ENCODE measurements at regions not wholly inside any gene's neighbourhood (a gene's known extent, or its start where the extent isn't known, plus 50 kb on each side); places are given as distances from the start of the nearest gene placed in this dataset.
A peak's percentile ranks its signal among the peaks of the same experiment; 100 is the strongest.

DNA sequence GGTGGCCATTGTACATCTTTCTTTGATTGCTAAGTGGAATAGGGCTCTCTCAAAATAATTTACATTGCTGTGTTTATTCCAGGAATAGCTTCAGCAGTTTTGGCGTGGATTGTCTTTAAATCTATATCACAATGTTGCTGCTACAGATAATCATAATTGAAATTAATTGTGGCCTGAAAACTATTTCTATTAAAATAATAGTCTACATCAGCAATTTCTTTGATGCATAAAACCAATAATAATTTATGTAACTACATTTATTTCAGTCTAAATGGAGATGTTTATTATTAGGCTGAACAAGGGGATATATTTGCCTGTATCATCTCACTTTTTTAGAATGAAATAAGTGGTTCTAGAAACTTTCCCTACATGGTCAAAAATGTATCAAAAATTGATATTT is 456.0 kb upstream of the CTNND2 start:
- in situ Hi-C loops (cut with HindIII; ENCODE audit: low pct_unique_long_range_greater_than_20kb, low sequenced_read_pairs) = no loop called here

DNA sequence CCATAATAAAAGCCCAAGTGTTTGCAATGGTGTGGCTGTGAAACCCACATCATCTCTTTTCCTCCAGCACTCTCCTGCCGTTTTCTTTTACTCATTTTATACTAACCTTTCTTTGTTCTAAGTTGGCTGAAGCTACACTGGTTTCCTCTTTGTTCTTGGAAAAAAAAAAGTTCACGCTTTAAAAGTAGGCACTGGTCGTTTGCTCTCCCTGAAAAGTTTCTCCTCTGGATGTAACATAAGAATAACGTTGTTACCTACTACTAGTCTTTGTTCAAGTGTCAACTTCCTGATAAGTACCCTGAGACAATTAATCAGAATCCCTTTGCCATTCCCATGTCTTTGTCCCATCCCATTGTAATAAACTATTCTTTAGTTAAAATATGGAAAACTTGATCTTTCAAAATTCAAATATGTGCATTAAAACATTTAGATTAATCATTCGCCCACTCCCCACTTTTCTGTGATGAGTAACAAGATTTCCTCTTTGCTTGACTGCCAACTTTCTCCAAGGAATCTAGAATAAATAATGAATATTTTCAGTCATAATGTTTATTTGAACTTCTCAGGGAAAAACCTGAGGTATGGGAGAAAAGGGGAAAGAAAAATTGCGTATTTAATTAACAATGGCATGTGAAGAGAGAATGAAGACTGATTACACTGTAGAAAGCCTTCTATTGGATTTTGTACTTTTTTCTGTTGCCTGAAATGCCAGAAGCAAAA is 454.3 kb upstream of the CTNND2 start:
- DNase-seq (ENCODE audit: low read depth, low spot score) = no peak
- in situ Hi-C loops (cut with HindIII; ENCODE audit: low pct_unique_long_range_greater_than_20kb, low sequenced_read_pairs) = no loop called here

More for the DNA sequence above, 456.0 kb upstream of the CTNND2 start:
- DNase-seq (ENCODE audit: low read depth, low spot score) = no peak

DNA sequence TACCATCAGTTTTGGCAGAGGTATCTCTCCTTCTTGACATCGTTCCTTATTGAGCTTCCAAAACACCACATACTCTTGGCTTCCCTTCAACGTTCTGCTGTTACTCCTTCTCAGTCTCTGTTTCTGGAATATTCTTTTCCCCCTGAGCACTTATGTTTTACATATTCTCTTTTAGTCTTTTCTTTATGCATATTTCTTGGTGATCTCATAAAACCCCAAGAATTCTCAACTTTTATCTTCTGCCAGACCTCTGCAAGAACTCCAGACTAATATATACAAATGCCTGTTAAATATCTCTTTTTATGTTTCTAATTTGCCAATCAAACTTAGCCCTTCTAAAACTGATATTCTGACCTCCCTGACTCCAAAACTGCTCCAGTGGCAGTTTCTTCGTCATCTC is 453.4 kb upstream of the CTNND2 start:
- DNase-seq (ENCODE audit: low read depth, low spot score) = no peak
- in situ Hi-C loops (cut with HindIII; ENCODE audit: low pct_unique_long_range_greater_than_20kb, low sequenced_read_pairs) = no loop called here

DNA sequence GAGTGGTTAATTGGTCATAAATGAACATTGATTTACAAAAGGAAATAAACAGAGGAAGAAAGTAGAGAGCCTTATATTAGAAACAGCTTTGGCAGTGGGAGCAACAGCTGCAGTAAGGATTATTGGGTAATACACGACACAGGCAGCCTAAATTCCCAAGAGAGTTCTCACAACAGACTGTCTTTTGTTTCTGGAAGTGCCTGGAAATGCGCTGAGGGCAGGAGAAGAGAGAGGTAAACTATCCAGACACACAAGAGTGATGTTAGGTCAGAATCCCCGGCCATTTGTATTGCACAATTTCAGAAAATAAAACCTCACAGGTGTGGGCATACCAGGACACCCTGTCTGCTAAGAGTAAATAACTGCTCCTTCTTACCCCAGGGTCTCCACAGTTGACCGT is 450.4 kb upstream of the CTNND2 start:
- peak; percentile 52 for DNase-seq (ENCODE audit: low read depth, low spot score)

DNA sequence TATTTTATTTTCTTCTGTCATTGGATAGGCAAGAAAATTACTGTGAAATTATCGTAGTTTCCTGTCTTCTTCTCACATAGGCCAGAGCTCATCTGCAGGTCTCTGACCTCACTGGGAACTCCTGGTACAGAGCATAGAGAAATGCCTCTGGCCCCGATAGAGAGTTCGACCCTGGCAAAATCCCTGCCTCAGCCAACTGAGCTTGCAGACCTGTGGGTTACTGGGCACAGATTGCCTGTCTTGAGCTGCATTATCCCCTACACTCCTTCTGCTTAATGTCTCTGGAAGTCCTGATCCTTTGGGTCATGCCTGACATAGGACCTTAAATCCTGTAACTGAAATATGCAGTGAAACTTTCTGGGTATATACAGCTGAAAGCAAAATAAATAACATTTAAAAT is 439.3 kb upstream of the CTNND2 start:
- in situ Hi-C loops (cut with HindIII; ENCODE audit: low pct_unique_long_range_greater_than_20kb, low sequenced_read_pairs) = no loop called here
- no peak for DNase-seq (ENCODE audit: low read depth, low spot score)

More for the DNA sequence above, 450.4 kb upstream of the CTNND2 start:
- in situ Hi-C loops (cut with HindIII; ENCODE audit: low pct_unique_long_range_greater_than_20kb, low sequenced_read_pairs) = no loop called here

DNA sequence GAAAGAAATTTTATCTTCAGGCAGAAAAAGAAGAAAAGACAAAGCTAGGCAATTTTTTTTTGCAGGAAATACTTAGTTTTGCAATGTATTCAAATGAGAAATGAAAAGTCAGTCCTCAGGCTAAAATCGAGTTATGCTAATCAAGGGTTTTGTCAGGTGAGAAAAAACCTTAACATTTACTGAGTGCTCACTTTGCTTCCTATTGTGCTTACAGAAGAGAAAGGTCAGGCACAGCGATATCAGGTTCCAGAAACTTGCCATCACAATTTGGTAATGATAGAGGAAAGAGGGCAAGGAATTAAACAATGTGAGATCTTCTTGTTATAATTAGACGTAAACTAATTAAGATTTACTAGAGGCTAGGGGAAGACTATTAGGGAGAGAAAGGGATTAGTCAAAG is 431.7 kb upstream of the CTNND2 start:
- DNase-seq (ENCODE audit: low read depth, low spot score) = no peak
- in situ Hi-C loops (cut with HindIII; ENCODE audit: low pct_unique_long_range_greater_than_20kb, low sequenced_read_pairs) = no loop called here

DNA sequence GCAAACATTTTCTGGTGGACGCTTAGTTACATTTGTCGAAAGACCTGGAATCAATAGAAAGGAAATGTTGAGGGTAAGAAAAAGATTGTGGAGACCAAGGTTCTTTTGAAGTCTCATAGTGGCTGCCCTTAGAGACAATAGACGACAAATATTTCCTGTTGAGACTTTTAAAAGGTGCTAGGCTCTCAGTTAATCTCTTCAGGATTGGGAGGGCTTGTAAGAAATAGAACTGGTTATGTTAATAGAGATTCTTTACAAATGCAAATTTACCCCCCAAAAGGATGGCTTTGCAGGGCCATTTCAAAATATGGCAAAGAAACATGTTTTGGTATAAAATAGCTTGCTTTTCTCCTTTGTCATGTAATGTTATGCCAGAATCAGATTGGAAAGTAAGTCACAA is 428.2 kb upstream of the CTNND2 start:
- DNase-seq (ENCODE audit: low read depth, low spot score) = no peak
- in situ Hi-C loops (cut with HindIII; ENCODE audit: low pct_unique_long_range_greater_than_20kb, low sequenced_read_pairs) = no loop called here

DNA sequence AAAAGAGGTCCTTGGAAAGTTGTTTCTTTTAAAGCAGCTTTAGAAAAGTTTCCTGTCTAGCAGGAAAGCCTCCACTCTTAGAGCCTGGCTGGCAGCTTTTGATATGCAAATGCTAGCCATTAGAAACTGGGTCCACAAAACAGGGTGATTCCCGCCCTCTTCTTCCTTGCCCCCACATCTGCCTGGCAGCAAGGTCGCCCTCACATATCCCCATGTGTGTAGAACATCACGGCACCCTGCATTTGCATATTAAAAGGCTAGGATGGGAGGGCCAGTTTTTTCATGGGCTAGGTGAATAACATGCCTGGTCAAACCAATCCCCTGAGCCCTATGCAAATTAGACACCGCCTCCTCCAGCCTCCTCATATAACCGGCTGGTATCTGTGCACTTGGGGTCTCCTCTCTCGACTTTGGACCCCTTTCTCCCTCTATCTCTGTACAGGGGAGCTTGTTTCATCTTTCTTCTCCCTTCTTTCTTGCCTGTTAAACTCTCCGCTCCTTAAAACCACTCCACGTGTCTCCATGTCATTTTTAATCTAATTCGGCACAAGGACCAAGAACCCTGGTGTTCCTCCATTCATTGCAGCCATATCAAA is 426.8 kb upstream of the CTNND2 start:
- in situ Hi-C loops (cut with HindIII; ENCODE audit: low pct_unique_long_range_greater_than_20kb, low sequenced_read_pairs) = no loop called here
- DNase-seq (ENCODE audit: low read depth, low spot score) = no peak

DNA sequence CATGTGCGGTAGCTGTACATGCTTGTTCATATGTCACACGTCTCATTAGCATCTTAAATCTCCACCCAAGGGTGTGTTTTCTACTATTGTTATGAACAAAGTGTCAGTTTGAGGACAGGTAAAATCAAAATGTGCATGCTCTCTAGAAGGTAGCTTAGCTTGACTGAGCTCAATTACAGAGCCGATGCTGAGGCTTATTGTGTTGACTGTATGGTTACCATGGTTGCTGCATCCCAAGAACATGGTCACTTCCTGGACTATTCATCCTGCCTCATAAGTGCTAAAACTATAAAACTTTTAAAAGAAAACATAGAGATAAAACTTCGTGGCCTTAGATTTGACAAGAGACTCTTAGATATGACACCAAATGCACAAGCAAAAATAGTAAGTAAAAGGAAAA is 426.1 kb upstream of the CTNND2 start:
- DNase-seq (ENCODE audit: low read depth, low spot score) = no peak
- in situ Hi-C loops (cut with HindIII; ENCODE audit: low pct_unique_long_range_greater_than_20kb, low sequenced_read_pairs) = no loop called here

DNA sequence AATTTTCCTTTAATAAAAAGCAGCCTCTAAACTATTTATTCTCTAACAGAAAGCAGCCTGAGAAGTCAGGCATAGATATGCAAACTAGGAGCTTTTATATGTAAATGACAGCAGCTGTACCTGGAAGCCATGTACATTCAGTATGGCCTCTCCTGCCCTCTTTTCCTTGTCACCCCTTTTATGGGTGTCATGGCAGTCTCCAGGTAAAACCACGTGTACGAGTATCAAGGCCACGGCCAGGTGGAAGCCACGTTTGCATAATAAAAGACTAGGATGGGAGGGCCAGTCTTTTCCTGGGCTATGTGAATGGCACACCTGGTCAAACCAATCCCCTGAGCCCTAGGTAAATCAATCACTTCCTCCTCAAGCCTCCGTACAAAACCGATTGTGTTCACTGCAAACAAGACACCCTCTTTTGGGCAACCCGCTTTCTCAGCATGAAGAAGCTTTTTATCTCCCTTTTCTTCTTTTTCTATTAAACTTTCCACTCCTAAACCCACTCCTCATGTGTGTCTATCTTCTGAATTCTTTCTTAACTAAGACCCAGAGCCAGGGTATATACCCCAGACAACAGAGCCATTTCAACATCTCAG is 419.5 kb upstream of the CTNND2 start:
- in situ Hi-C loops (cut with HindIII; ENCODE audit: low pct_unique_long_range_greater_than_20kb, low sequenced_read_pairs) = no loop called here
- no peak for DNase-seq (ENCODE audit: low read depth, low spot score)

DNA sequence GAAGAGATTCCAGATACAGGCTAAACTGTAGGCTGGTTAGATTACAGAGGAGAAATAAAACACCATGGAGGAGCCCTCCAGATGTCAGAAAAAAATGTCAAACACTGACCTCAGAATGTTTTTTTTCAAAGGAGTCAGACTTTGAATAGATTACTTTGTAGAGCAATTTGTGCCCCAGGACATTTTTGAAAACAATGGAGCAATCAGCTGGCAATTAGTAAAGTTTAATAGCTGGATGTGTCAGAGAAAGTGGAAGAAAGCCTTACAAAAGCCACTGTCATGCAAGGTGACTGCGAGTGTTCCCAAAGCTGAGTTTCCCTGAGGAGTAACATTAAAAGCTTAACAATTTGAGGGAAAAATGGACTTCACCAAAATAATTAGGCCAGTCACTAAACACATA is 417.8 kb upstream of the CTNND2 start:
- in situ Hi-C loops (cut with HindIII; ENCODE audit: low pct_unique_long_range_greater_than_20kb, low sequenced_read_pairs) = no loop called here
- no peak for DNase-seq (ENCODE audit: low read depth, low spot score)

DNA sequence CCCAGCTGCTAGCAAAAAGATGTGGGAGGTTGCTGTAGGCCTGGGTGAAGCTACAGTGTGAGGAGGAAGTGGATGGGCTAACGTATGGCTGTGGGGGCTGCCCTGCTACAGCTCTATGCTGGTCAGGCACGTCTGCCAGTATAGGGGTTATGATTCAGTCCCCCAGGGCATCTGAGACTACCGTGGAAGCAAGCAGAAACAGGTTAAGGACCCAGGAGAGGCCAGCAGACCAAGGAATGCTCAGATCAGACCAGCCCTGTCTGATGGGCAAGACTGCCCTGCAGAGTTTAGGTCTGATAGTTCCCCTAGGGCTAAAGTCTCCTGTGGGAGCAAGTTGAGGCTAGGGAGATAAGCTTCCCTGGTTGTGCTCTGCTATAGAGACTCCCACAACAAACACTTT is 416.1 kb upstream of the CTNND2 start:
- in situ Hi-C loops (cut with HindIII; ENCODE audit: low pct_unique_long_range_greater_than_20kb, low sequenced_read_pairs) = no loop called here
- no peak for DNase-seq (ENCODE audit: low read depth, low spot score)

DNA sequence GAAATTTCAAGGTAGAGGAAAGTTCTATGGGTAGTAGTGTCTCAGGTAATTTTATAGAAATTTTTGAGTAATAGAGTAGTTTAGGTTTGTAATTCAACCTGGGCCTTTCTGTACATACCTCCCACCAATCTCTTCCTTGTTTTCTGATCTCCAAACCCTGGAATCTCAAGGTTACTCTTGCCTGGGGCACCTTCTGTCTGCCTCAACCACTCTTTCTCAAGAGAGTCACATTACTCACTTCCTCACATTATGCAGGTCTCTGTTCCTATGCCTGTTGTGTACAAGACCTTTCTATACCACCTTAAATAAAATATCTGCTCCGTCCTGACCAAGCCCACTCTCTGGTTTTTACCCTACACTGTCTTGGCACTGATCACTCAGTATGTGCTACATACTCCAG is 412.6 kb upstream of the CTNND2 start:
- no peak for DNase-seq (ENCODE audit: low read depth, low spot score)
- in situ Hi-C loops (cut with HindIII; ENCODE audit: low pct_unique_long_range_greater_than_20kb, low sequenced_read_pairs) = no loop called here

DNA sequence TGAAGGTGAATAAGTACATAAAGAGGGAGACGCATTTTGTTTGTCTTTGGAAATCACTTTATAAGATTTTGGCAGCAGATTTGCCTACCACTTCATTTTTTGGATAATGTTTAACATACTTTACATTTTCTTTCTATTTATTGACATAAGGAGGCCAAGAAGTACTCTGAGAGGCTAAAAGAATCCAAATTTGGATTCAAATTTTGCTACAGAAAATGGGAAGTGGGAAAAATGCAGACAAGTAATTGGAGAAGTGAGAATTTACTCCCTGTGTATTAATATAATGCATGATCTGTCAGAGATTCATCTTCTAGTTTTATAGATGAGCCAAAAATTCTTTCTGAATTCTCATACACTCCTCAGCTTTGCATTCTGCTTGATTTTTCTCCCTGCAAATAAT is 411.2 kb upstream of the CTNND2 start:
- in situ Hi-C loops (cut with HindIII; ENCODE audit: low pct_unique_long_range_greater_than_20kb, low sequenced_read_pairs) = no loop called here

DNA sequence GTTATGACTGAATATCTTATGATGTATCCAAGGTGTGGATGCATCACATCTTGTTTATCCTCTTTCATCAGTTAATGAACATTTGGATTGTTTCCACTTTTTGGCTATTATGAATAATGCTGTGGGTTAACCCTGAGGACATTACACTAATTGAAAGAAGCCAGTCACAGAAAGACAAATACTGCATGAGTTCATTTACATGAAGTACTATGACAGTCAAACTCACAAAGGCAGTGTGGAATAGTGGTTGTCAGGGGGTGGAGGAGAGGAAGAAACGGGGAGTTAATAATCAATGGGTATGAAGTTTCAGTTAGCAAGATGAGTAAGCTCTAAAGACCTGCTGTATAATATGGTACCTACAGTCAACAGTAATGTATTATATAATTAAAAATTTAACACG is 409.4 kb upstream of the CTNND2 start:
- in situ Hi-C loops (cut with HindIII; ENCODE audit: low pct_unique_long_range_greater_than_20kb, low sequenced_read_pairs) = no loop called here
- no peak for DNase-seq (ENCODE audit: low read depth, low spot score)

More for the DNA sequence above, 411.2 kb upstream of the CTNND2 start:
- DNase-seq (ENCODE audit: low read depth, low spot score) = no peak

DNA sequence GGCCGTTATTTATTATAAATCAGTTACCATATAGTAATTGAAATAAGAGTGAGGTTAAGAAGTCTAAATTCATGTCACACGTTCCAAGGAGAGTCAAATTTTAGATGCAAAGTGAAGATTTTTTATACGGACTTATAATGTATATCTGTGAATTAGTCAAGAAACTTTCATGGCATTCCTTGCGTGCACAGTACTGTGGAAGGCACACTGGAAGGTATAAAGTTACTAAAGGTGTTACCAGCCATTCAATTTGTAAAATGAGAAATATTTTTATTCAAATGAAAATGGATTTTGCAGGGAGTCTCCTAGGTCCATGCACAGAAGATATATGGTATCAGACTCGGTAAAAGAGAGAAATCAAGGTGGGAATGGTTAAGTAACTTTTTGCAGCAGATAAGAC is 408.1 kb upstream of the CTNND2 start:
- no peak for DNase-seq (ENCODE audit: low read depth, low spot score)
- in situ Hi-C loops (cut with HindIII; ENCODE audit: low pct_unique_long_range_greater_than_20kb, low sequenced_read_pairs) = no loop called here

DNA sequence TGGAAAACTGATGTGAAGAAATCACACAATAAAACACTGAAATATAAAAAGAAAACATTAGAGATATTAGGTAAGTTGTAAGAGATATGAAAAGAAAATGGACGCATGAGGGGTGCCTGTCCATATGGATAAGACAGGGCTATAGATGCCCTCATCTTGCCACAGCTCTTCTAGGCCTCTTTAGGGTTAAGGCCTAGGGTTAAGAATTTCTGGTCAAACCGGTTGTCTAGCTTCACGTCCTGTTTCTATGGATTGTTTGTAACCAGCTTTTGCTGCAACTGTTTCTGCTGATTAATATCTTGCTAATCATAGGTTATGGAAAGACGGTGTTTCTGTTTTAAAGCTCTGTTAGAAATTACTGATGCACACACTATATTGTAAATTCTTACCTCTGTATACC is 389.9 kb upstream of the CTNND2 start:
- in situ Hi-C loops (cut with HindIII; ENCODE audit: low pct_unique_long_range_greater_than_20kb, low sequenced_read_pairs) = no loop called here
- no peak for DNase-seq (ENCODE audit: low read depth, low spot score)

DNA sequence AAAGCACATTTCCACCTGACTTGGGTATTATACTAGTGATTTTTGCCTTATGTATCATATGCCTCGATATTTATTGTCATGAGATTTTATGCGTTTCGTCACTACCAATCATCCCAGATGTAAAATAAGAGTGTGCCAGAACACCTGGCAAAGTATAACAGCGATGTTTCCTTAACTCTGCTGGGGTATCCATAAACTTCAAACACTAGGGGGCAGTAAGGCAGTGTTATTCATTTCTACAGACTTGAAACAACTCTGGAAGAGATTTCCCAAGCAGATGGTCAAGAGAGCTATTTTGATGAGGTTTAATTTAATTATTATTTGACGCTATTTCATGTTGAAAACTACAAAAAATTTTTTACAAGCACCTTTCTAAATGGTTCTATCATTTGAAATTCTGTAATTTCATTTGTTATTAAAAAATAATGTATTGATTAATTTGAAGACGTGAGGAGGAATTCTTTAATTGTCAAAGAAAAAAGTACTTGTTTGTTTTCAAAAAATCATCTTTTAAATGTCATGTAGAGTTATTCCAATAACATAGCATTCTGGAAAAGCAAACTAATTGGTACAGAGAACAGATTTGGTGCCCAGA is 388.5 kb upstream of the CTNND2 start:
- in situ Hi-C loops (cut with HindIII; ENCODE audit: low pct_unique_long_range_greater_than_20kb, low sequenced_read_pairs) = no loop called here
- DNase-seq (ENCODE audit: low read depth, low spot score) = peak; percentile 74

DNA sequence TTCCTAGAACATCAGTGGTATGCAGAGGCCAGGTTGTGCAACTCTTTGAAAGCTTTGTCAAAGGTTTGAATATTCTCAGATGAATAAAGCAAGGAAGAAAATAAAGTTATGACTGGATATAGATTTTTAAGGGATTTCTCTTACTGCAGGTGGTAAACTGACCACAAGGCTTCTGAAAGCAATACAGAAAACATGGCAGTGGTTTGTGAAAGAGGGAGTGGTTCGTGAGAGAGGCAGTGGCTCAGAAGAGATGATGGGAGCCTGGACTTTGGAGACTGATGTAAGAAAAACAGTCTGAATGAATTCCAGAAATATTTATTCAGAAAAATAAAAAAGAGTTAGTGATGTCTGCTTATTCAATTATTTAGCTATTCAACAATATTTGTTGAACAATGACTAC is 380.4 kb upstream of the CTNND2 start:
- in situ Hi-C loops (cut with HindIII; ENCODE audit: low pct_unique_long_range_greater_than_20kb, low sequenced_read_pairs) = no loop called here

More for the DNA sequence above, 380.4 kb upstream of the CTNND2 start:
- DNase-seq (ENCODE audit: low read depth, low spot score) = no peak

Data from SK-MEL-5 (cell line).